ENCODE measurements at regions not wholly inside any gene's neighbourhood (a gene's known extent, or its start where the extent isn't known, plus 50 kb on each side); places are given as distances from the start of the nearest gene placed in this dataset.

- no peak for TF ChIP-seq CTCF (IDR thresholded peaks at IDR 0.05)
- TF ChIP-seq POLR2A (IDR thresholded peaks at IDR 0.05), result no peak
These were observed 94.7 kb upstream of the NEIL3 start for GRCh38 chr4:177214935-177215334.
